NCI-H69 (cell line): ENCODE measurements at regions not wholly inside any gene's neighbourhood (a gene's known extent, or its start where the extent isn't known, plus 50 kb on each side); places are given as distances from the start of the nearest gene placed in this dataset.
A peak's percentile ranks its signal among the peaks of the same experiment; 100 is the strongest.

ENCODE experiments used
- DNase-seq: peaks from one replicate; lab custom pipeline; 2025; lab: John Stamatoyannopoulos, UW

DNA sequence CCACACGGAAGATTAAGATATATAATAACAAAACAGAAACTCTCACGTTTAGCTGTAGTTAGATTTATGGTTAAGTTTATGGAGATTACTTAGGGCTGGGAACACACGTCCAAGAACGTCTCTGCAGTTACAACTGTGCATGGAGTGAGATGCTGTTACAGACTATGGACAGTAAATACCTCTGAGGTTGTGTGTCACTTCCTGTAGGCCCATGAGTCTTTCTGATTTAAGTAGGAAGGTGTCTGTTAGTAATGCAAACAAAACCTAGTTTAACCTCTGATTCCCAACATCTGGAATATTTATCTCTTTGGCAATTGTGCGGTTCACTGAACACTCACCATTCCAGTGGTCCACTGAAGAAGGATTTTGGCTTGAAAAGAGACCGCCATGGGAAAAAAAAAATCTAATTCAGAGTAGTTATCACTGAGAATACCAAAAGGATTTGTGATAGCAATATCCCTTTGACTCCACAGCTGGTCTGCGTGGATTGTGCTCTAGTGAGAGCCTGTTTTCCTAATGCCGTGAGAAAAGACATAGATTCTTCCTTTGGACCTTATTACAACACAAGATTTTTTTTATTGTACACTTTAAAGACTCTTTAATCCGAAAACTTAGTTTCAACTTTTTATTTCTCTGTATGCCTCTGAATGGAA is 478.2 kb upstream of the CITED2 start:
- no peak for DNase-seq

- DNase-seq, result no peak
Measured at GRCh38 chr6:139852067-139852466, 477.6 kb upstream of the CITED2 start.

DNA sequence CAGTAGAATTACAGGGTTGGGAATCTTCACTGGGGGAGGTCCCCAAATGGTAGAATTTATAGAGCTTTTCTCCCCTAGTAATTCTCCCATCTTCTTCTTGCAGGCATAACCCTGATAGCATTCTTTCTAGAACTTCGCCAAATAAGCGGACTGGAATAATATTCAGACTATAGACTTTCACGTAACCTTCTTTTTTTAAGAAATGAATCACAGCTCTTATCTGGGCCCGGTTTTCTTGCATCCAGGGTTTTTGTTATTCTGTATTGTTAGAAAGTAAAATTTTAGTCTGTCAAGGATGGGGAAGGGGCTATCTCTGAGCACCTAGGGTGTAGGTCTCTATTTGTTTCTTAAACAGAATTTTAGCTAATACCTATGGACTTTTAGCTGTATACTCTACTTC is 476.8 kb upstream of the CITED2 start:
- DNase-seq, result no peak

DNA sequence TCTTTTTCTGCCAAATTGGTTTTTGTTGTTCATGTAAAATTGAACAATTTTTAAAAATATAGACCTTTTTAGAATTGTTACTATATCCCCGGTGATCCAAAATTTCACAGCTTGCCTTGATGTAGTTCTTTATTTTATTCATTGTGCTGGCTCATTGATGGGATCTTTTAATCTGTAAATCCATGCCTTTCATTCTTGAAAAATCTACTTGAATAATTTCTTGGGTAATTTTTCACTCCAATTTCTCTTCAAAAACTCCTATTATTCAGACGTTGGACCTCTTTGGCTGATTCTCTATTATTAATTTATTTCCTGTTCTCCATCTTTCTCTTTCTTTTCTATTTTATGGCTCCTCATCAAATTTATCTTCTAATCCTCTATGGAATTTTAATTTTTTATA is 476.1 kb upstream of the CITED2 start:
- no peak for DNase-seq

DNA sequence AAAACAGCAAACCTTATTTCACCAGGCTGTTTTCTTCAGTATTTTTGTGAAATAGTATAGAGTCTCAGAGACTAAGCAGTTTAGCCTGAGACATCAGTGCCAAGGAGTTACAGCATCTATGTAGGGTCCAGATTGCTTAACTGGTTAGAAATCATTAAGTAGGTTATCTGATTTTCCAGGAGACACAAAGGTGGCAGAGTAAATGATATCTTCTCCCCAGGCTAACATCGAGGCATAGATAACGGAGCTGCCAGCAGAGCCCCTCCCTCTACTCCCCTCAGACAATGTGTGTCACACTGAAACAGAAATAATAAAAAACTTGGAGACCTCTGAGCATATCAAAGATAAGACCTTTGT is 473.0 kb upstream of the CITED2 start:
- peak; percentile 31 for DNase-seq

DNA sequence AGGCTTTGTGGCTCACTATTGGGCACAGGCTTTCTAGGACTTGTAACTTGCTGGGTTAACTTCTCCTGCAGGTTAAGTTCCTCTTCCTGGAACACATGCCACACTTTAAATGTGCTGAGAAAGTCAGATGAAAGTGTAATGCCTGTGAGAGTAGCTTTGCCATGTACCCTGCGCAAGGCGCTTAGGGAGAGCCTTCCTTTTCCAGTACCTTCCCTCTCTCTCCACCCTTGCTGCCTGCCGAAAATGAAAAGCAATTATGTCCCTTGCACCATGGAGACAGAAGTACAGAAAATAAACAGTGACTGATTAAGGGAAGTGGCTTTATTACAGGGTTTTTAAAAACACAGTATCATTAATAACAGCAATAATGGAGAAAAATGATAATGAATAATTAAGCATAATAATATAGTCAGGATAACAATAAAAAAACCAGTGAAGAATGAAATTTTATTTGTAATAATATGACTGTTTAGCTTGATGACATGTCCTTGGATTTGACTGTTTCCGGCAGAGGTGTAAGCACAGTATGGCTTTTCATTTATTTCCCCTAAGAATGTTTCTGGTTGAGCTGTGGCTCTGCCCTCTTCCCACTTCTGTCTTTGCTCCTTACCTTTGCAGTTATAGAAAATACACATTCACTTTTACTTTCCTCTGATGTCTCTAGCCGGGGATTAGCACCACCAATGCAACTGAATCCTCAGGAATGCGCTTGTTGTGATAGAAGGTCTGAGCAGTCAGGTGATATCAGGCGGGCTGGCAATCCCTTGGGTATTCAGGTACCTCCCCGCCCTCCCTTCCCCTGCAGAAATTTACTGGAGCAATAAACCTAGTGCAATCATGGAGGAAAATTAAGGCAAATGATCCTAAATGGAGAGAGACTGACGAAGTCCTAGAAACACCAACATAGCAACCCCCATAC is 472.3 kb upstream of the CITED2 start:
- peak; percentile 54 for DNase-seq

- DNase-seq, result no peak
Measured at GRCh38 chr6:139844907-139845306, 470.5 kb upstream of the CITED2 start.

GRCh38 chr6:139841794-139842215 is 467.4 kb upstream of the CITED2 start:
- no peak for DNase-seq

GRCh38 chr6:139839506-139840156 is 465.2 kb upstream of the CITED2 start:
- no peak for DNase-seq

DNA sequence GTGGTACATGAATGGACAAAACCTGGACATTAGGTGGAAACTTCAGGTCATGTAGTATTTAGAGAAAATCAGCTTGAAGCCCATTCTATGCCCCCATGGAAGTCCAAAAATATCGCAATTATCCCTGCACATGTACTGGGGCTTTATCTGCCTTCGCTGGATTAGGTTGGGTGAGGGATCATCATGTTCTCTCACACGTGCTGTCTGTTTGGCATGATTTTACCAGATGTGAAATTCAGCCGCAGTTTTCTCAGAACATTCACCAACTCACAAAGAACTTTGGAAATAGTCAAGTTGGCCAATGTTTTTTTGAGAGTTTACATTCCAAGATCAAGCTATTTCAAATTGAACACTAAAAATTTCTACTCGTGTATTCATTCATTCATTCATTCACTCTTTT is 459.8 kb upstream of the CITED2 start:
- DNase-seq, result no peak

DNA sequence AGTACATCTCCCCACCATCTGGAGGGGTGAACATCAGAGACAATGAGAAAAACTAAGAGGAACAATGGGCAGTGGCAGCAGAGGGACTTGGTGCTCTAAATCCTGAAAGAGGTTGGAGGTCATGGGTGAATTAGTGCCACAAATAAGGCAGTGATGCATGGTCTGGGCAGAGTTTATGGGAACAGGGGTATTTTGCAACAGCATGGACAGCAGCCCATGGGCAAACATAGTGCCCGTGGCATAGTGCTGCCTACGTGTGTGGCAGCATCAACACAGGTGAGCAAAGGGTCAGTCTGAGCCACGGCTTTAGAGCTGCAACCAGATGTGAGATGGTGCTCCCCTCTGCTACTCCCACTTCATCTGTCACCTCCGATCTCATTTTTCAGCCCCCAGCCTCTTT is 459.1 kb upstream of the CITED2 start:
- no peak for DNase-seq

- DNase-seq, result no peak
Measured at GRCh38 chr6:139832493-139833305, 458.3 kb upstream of the CITED2 start.

- DNase-seq, result peak; percentile 83
Measured at GRCh38 chr6:139829576-139829975, 455.1 kb upstream of the CITED2 start.

GRCh38 chr6:139828751-139829519 is 454.5 kb upstream of the CITED2 start:
- DNase-seq, result no peak

DNA sequence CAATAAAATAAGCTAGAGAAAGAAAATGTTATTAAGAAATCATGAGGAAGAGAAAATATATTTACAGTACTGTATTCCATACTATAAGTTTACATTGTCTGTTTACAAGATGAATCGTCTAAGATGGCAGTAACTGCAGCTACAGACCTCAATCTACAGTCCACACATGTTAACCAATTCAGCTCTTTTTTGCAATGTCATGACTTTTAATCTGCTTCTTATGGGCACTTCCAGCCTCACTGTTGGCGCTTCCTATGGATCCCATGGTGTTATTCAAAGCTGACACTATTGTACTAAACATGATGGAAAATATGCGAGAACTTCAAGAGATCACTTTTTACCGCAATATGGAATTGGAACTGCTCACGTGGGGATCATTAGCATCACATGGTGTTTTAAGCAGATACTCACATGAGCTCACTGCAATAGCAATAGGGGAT is 451.5 kb upstream of the CITED2 start:
- no peak for DNase-seq

DNA sequence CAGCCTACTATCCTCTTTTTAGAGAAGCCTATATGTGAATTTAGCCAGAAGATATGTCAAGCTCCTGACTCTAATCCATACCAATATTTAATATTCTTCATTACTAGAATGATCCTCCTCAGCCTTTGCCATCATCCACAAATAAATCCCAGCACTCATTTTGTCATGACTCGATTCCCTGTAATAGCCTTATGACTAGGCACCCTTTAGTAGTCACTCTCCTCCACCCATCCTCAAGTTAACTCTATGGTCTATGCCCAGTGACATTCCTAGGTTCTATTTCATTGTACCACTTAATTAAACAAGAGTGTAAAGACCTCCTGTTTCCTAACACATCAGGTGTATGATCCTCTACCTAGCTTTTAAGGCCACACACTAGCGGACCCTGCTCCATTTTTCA is 450.4 kb upstream of the CITED2 start:
- no peak for DNase-seq

- DNase-seq, result no peak
Measured at GRCh38 chr6:139823808-139824126, 449.3 kb upstream of the CITED2 start.

DNA sequence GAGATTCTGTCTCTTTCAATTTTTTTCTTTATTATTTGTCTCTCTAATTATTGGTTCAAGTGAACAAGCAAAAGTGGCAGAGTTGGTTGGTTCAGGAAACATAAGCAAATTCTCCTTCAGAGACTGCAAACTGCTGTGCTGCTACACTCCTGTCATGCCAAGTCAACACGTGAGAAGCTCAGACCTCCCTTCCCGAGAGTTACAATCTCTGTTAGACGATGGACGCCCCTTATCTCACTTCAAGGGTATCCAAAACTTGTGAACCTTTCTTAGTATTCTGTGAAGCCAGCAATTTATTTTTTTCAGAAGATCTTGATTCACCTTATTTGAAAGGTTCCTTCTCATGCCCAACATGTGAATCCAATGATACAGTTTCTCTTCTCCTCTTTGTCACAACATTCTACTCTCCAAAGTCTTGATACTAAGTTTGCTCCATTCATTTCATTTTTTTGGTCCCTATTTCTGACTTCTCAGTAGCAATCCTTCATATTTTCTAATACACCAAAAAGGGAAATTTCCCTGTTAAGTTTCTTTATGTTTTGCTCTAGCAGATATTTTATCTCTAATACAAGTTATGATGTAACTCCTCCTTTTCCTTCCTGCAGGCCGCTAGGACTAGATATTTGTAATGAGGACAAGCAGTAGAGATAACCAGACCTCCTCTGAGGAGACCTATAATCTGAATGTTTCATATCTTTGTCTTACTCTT is 448.8 kb upstream of the CITED2 start:
- no peak for DNase-seq

- peak; percentile 8 for DNase-seq
Measured at GRCh38 chr6:139821676-139822223, 447.3 kb upstream of the CITED2 start.

- DNase-seq, result peak; percentile 38
Measured at GRCh38 chr6:139820210-139820609, 445.8 kb upstream of the CITED2 start.
